Kidney (tissue), 13 donors: ENCODE measurements at regions not wholly inside any gene's neighbourhood (a gene's known extent, or its start where the extent isn't known, plus 50 kb on each side); places are given as distances from the start of the nearest gene placed in this dataset.

ENCODE experiments used
- DNase-seq, 5 donors: peaks; one replicate each; pipeline ENCODE4 v3.0.0-alpha.2; 2013 to 2020
- FAIRE-seq: peaks from 2 replicates; lab custom pipeline; 2012; peaks lifted over from hg19 to GRCh38; lab: Jason Lieb, UNC
- H3K27ac ChIP-seq, 2 donors: one replicate each; pipeline ENCODE4 v1.7.0; 2013; ENCODE audit warnings: low read depth in 2 of 2, low read length in 2 of 2, inconsistent platforms in 1 of 2
- H3K27me3 ChIP-seq: one replicate; pipeline ENCODE4 v1.7.1; 2013; ENCODE audit warnings: low read length, inconsistent platforms; ENCODE audit not compliant: control insufficient read depth, insufficient read depth
- H3K36me3 ChIP-seq, 3 donors: one replicate each; pipeline versions ENCODE4 v1.7.0 to v1.7.1; 2013; ENCODE audit warnings: low read length in 3 of 3, control low read depth in 1 of 3, inconsistent platforms in 1 of 3; ENCODE audit not compliant: insufficient read depth in 3 of 3, control insufficient read depth in 2 of 3
- H3K4me1 ChIP-seq, 3 donors: one replicate each; pipeline versions ENCODE4 v1.7.0 to v1.7.1; 2013; ENCODE audit warnings: low read length in 3 of 3, inconsistent platforms in 1 of 3, low read depth in 1 of 3; ENCODE audit not compliant: control insufficient read depth in 2 of 3, insufficient read depth in 2 of 3
- H3K4me3 ChIP-seq, 3 donors: one replicate each; pipeline versions ENCODE4 v1.7.0 to v1.8.1; 2013; ENCODE audit warnings: low read length in 3 of 3, control low read depth in 1 of 3, inconsistent platforms in 1 of 3
- H3K9ac ChIP-seq, 3 donors: one replicate each; pipeline versions ENCODE4 v1.7.0 to v1.7.1; 2013; ENCODE audit warnings: low read length in 3 of 3, control low read depth in 1 of 3, inconsistent platforms in 1 of 3
- H3K9me3 ChIP-seq, 3 donors: one replicate each; pipeline versions ENCODE4 v1.7.0 to v1.7.1; 2013; ENCODE audit warnings: low read length in 3 of 3, control low read depth in 1 of 3, inconsistent platforms in 1 of 3; ENCODE audit not compliant: control insufficient read depth in 2 of 3, insufficient read depth in 1 of 3
- CTCF ChIP-seq: IDR thresholded peaks from 3 replicates; pipeline ENCODE4 v1.5.1; 2012; ENCODE audit warnings: mild to moderate bottlenecking, moderate library complexity, borderline replicate concordance; ENCODE audit not compliant: insufficient read depth; ENCODE audit errors: extremely low read depth
- intact Hi-C: fragments of 100-400 bp; cut with DNase I; formaldehyde crosslinking; loops from one replicate; pipeline ENCODE4 v1.11.1; 2022
- donor health status: control.
- donor health status: control.
- donor health status: control.
- donor health status: control.
- donor health status: control.
- donor health status: DM: yes; HTN: yes; CAD: no.
- donor health status: Normal renal cell carcinoma (clear cell type).

GRCh38 chr5:56282951-56283350, 49.8 kb upstream of the ANKRD55 start:
- no peak overlapping the region for H3K27ac ChIP-seq
- no peaks in the 10 kb centered on the region for H3K27me3 ChIP-seq
- peaks cover 2 to 13% (median 10%) of the 10 kb centered on the region in 3 donors for H3K4me1 ChIP-seq
- H3K4me3 ChIP-seq: no peak overlapping the region
- FAIRE-seq (no peak), DNase-seq (no peak)
- no peak overlapping the region for H3K9ac ChIP-seq
- no peak for TF ChIP-seq CTCF
- intact Hi-C loops: no loop called here
- no peaks in the 10 kb centered on the region for H3K9me3 ChIP-seq
- H3K36me3 ChIP-seq: no peaks in the 10 kb centered on the region
